ENCODE measurements at regions not wholly inside any gene's neighbourhood (a gene's known extent, or its start where the extent isn't known, plus 50 kb on each side); places are given as distances from the start of the nearest gene placed in this dataset.
A peak's percentile ranks its signal among the peaks of the same experiment; 100 is the strongest.

DNA sequence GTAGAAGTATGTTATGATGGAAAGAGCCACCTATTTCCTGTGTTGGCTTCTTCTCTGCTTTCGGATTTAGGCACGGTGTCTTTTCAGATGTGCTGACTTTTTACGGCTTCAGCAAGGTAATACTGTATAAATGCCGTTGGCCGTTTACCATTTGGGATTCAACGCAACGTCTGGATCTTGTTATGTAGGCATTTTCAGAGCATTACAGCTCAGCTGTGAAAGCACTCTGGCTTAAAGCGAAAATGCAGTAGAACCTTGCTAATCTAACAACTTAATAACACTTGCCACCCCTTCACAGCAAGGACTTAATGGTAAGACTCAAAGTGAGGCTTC is 229.9 kb downstream of the EFCAB11 start:
- peak overlapping the region in 1 of 2 donors; percentile 42 for H3K27ac ChIP-seq (ENCODE audit: low read length in 2 of 2)
- no peak for ATAC-seq (ENCODE audit: low read depth)
- H3K9me3 ChIP-seq (ENCODE audit: control extremely low read depth in 1 of 3, control insufficient read depth in 2 of 3, insufficient read depth in 1 of 3, low read length in 2 of 3): peaks cover 0 to 10% (median 0%) of the 10 kb centered on the region in 3 donors
- no peaks in the 10 kb centered on the region for H3K9me3 Mint-ChIP-seq (ENCODE audit: insufficient read depth)
- H4K20me1 ChIP-seq (ENCODE audit: control insufficient read depth, insufficient read depth, low read length, poor library complexity, severe bottlenecking): no peaks in the 10 kb centered on the region
- H3K4me2 ChIP-seq (replicated peaks; ENCODE audit: low read depth, low read length, poor library complexity, severe bottlenecking): peak overlapping the region; percentile 77
- peak overlapping the region; percentile 6 to 49 (median 42) for H3K4me3 ChIP-seq (ENCODE audit: control extremely low read depth in 1 of 5, extremely low read depth in 1 of 5, insufficient read depth in 1 of 5, low read depth in 2 of 5, low read length in 4 of 5)
- CTCF ChIA-PET: no interaction called here
- 9% methylated on average over 7 of the region's 8 CpGs for WGBS (ENCODE audit: insufficient coverage)
- H3K4me1 Mint-ChIP-seq: peaks cover 52% of the 10 kb centered on the region
- POLR2A ChIA-PET: interaction anchor here (0.8 kb wide), 1 partner anchor 299 kb away, joined by 6 read pairs; no protein-coding TSS in a partner anchor
- TF ChIP-seq, protein P1, sequence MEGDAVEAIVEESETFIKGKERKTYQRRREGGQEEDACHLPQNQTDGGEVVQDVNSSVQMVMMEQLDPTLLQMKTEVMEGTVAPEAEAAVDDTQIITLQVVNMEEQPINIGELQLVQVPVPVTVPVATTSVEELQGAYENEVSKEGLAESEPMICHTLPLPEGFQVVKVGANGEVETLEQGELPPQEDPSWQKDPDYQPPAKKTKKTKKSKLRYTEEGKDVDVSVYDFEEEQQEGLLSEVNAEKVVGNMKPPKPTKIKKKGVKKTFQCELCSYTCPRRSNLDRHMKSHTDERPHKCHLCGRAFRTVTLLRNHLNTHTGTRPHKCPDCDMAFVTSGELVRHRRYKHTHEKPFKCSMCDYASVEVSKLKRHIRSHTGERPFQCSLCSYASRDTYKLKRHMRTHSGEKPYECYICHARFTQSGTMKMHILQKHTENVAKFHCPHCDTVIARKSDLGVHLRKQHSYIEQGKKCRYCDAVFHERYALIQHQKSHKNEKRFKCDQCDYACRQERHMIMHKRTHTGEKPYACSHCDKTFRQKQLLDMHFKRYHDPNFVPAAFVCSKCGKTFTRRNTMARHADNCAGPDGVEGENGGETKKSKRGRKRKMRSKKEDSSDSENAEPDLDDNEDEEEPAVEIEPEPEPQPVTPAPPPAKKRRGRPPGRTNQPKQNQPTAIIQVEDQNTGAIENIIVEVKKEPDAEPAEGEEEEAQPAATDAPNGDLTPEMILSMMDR (IDR thresholded peaks at IDR 0.05): no peak
- no peak for TF ChIP-seq EZH2 (IDR thresholded peaks at IDR 0.05; ENCODE audit: borderline replicate concordance, insufficient read depth, low read depth, low read length, poor library complexity, severe bottlenecking)
- H2AFZ ChIP-seq (ENCODE audit: insufficient read depth, low read depth, low read length, poor library complexity, severe bottlenecking): peak overlapping the region; percentile 77
- no peaks in the 10 kb centered on the region for H3K79me2 ChIP-seq (ENCODE audit: control insufficient read depth, insufficient read depth, low read length)
- peak overlapping the region; percentile 76 for H3K27ac Mint-ChIP-seq
- intact Hi-C loops (cut with micrococcal nuclease): loop anchor here (5.0 kb wide), 1 partner anchor 42 kb away; no protein-coding TSS in a partner anchor
- H3K36me3 ChIP-seq (replicated peaks in 1 of 2; ENCODE audit: control extremely low read depth in 1 of 2, control insufficient read depth in 1 of 2, extremely low read depth in 1 of 2, insufficient read depth in 2 of 2, low read length in 1 of 2): no peaks in the 10 kb centered on the region
- H3K4me1 ChIP-seq (ENCODE audit: control insufficient read depth in 2 of 2, insufficient read depth in 2 of 2, low read length in 2 of 2): peaks cover 49 to 53% of the 10 kb centered on the region in 2 donors
- H3K9ac ChIP-seq (ENCODE audit: low read length): peak overlapping the region; percentile 46
- H3K4me3 Mint-ChIP-seq: peak overlapping the region; percentile 80
- DNase-seq: peak; percentile 38
- no peaks in the 10 kb centered on the region for H3K27me3 Mint-ChIP-seq
- no peaks in the 10 kb centered on the region for H3K27me3 ChIP-seq (replicated peaks in 1 of 4; ENCODE audit: control extremely low read depth in 1 of 4, control insufficient read depth in 3 of 4, insufficient read depth in 4 of 4, low read length in 3 of 4)

DNA sequence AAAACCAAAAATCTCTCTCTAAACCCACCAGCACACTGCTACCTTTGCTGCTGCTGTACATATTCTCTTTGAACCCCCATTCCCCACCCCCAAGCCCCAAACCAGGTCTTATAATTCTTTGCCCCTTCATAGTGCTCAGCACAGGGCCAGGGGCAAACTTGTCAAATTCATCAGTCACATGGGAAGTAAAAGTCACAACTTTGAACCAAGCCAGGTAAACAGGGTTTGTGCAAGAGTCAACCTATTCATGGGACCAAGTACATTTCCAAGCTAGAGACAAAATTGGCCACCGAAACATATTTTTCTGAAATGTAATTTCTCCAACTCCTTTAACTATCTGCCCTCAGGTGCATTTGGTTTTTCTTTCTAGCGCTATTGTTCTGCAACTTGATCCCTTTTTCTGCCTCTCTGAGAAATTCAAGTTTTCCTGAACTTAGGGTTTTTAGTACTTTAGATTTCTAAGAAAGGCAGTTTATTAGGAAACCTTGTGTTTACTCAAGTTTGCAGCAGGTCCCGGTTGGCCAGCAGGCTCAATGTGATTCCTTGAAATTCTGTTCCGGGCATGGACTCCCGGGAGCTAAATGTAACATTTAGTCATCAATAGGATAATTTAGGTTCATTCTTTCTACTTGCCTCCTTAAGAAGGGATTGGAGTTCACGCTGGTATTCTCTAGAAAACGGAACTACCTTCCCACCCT is 230.5 kb downstream of the EFCAB11 start:
- H3K36me3 ChIP-seq (replicated peaks in 1 of 2; ENCODE audit: control extremely low read depth in 1 of 2, control insufficient read depth in 1 of 2, extremely low read depth in 1 of 2, insufficient read depth in 2 of 2, low read length in 1 of 2): no peaks in the 10 kb centered on the region
- intact Hi-C loops (cut with micrococcal nuclease): loop anchor here (5.0 kb wide), 1 partner anchor 42 kb away; no protein-coding TSS in a partner anchor
- Mint-ChIP-seq H3K27me3 (no peaks in the 10 kb centered on the region), H3K9me3 (ENCODE audit: insufficient read depth) (peaks cover 2% of the 10 kb centered on the region), H3K4me1 (peaks cover 57% of the 10 kb centered on the region), H3K27ac (peak overlapping the region; percentile 76), H3K4me3 (peak overlapping the region; percentile 80)
- no peaks in the 10 kb centered on the region for H4K20me1 ChIP-seq (ENCODE audit: control insufficient read depth, insufficient read depth, low read length, poor library complexity, severe bottlenecking)
- H3K4me1 ChIP-seq (ENCODE audit: control insufficient read depth in 2 of 2, insufficient read depth in 2 of 2, low read length in 2 of 2): peaks cover 54 to 58% of the 10 kb centered on the region in 2 donors
- CTCF ChIA-PET: interaction anchor here (1.0 kb wide), 1 partner anchor 12 kb away, joined by 4 read pairs; no protein-coding TSS in a partner anchor
- TF ChIP-seq, protein P1 (IDR thresholded peaks at IDR 0.05): no peak
- TF ChIP-seq EZH2 (IDR thresholded peaks at IDR 0.05; ENCODE audit: borderline replicate concordance, insufficient read depth, low read depth, low read length, poor library complexity, severe bottlenecking): no peak
- POLR2A ChIA-PET: interaction anchor here (0.8 kb wide), 1 partner anchor 298 kb away, joined by 6 read pairs; no protein-coding TSS in a partner anchor
- H3K4me3 ChIP-seq (ENCODE audit: control extremely low read depth in 1 of 5, extremely low read depth in 1 of 5, insufficient read depth in 1 of 5, low read depth in 2 of 5, low read length in 4 of 5): peak overlapping the region in 3 of 5 experiments; percentile 42 to 49 (median 48)
- 75% methylated on average over 1 of the region's 7 CpGs for WGBS (ENCODE audit: insufficient coverage)
- peak overlapping the region; percentile 46 for H3K9ac ChIP-seq (ENCODE audit: low read length)
- H3K27ac ChIP-seq (ENCODE audit: low read length in 2 of 2): no peak overlapping the region
- no peaks in the 10 kb centered on the region for H3K79me2 ChIP-seq (ENCODE audit: control insufficient read depth, insufficient read depth, low read length)
- peak overlapping the region; percentile 77 for H2AFZ ChIP-seq (ENCODE audit: insufficient read depth, low read depth, low read length, poor library complexity, severe bottlenecking)
- no peak for ATAC-seq (ENCODE audit: low read depth)
- peak overlapping the region; percentile 77 for H3K4me2 ChIP-seq (replicated peaks; ENCODE audit: low read depth, low read length, poor library complexity, severe bottlenecking)
- DNase-seq: no peak
- peaks cover 0 to 15% (median 0%) of the 10 kb centered on the region in 3 donors for H3K9me3 ChIP-seq (ENCODE audit: control extremely low read depth in 1 of 3, control insufficient read depth in 2 of 3, insufficient read depth in 1 of 3, low read length in 2 of 3)
- H3K27me3 ChIP-seq (replicated peaks in 1 of 4; ENCODE audit: control extremely low read depth in 1 of 4, control insufficient read depth in 3 of 4, insufficient read depth in 4 of 4, low read length in 3 of 4): no peaks in the 10 kb centered on the region

Measured in B cell (primary cell).